ENCODE measurements at regions not wholly inside any gene's neighbourhood (a gene's known extent, or its start where the extent isn't known, plus 50 kb on each side); places are given as distances from the start of the nearest gene placed in this dataset.

GRCh38 chr21:36535618-36536241 lies 55.8 kb upstream of the CLDN14 start:
- POLR2A ChIA-PET: no interaction called here
- CTCF ChIA-PET: interaction anchor here (0.6 to 1.2 kb wide), 4 partner anchors 60 to 391 kb away, joined by 3 read pairs; no protein-coding TSS in a partner anchor
- H3K27me3 Mint-ChIP-seq (ENCODE audit: insufficient read depth, unreplicated experiment): peaks cover 3% of the 10 kb centered on the region
- H3K4me3 Mint-ChIP-seq (ENCODE audit: unreplicated experiment): no peak overlapping the region
- no TSS peak for BruUV-seq (replicated peaks)
- intact Hi-C loops (cut with micrococcal nuclease): no loop called here
- no peak for DNase-seq (ENCODE audit: unreplicated experiment)
- no peaks in the 10 kb centered on the region for H3K36me3 Mint-ChIP-seq (ENCODE audit: insufficient read depth, unreplicated experiment)
- no peak for TF ChIP-seq CTCF (IDR thresholded peaks at IDR 0.05; ENCODE audit: unreplicated experiment)
- H3K9me3 Mint-ChIP-seq (ENCODE audit: unreplicated experiment): no peaks in the 10 kb centered on the region
- H3K27ac Mint-ChIP-seq (ENCODE audit: low read depth, unreplicated experiment): no peak overlapping the region
- no peaks in the 10 kb centered on the region for H3K4me1 Mint-ChIP-seq (ENCODE audit: insufficient read depth, unreplicated experiment)

DNA sequence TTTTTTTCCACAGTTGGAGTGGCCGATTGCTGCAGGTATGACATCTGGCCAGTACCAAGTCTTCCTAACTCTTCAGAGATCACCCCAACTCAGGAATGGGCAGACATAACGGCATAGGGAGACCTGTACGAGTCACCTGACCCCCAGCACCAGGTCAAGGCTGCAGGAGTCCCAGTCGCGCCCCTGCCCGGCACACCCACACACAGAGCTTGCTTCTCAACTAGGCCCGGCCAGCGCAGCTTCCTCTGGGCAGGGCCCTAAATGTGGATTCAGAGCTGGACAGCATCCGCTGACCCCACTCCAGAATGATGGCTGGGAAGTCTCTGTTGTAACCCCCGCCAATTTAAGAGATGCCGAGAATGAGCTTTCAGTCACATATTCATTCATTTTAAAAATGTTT lies 58.8 kb upstream of the CLDN14 start:
- BruUV-seq (replicated peaks): no TSS peak
- ChIA-PET CTCF (no interaction called here), POLR2A (no interaction called here)
- Mint-ChIP-seq H3K4me1 (ENCODE audit: insufficient read depth, unreplicated experiment) (no peaks in the 10 kb centered on the region), H3K27ac (ENCODE audit: low read depth, unreplicated experiment) (no peak overlapping the region), H3K27me3 (ENCODE audit: insufficient read depth, unreplicated experiment) (peaks cover 12% of the 10 kb centered on the region), H3K4me3 (ENCODE audit: unreplicated experiment) (no peak overlapping the region), H3K36me3 (ENCODE audit: insufficient read depth, unreplicated experiment) (no peaks in the 10 kb centered on the region), H3K9me3 (ENCODE audit: unreplicated experiment) (no peaks in the 10 kb centered on the region)
- intact Hi-C loops (cut with micrococcal nuclease): no loop called here
- TF ChIP-seq CTCF (IDR thresholded peaks at IDR 0.05; ENCODE audit: unreplicated experiment): no peak
- DNase-seq (ENCODE audit: unreplicated experiment): no peak

GRCh38 chr21:36539434-36540150 lies 59.7 kb upstream of the CLDN14 start:
- CTCF ChIA-PET: interaction anchor here (1.2 kb wide), 1 partner anchor 35 kb away, joined by 3 read pairs; no protein-coding TSS in a partner anchor
- Mint-ChIP-seq H3K36me3 (ENCODE audit: insufficient read depth, unreplicated experiment) (no peaks in the 10 kb centered on the region), H3K27me3 (ENCODE audit: insufficient read depth, unreplicated experiment) (peaks cover 18% of the 10 kb centered on the region), H3K27ac (ENCODE audit: low read depth, unreplicated experiment) (no peak overlapping the region), H3K4me1 (ENCODE audit: insufficient read depth, unreplicated experiment) (no peaks in the 10 kb centered on the region), H3K9me3 (ENCODE audit: unreplicated experiment) (no peaks in the 10 kb centered on the region), H3K4me3 (ENCODE audit: unreplicated experiment) (no peak overlapping the region)
- POLR2A ChIA-PET: no interaction called here
- DNase-seq (ENCODE audit: unreplicated experiment): no peak
- TF ChIP-seq CTCF (IDR thresholded peaks at IDR 0.05; ENCODE audit: unreplicated experiment): no peak
- BruUV-seq (replicated peaks): no TSS peak
- intact Hi-C loops (cut with micrococcal nuclease): no loop called here

DNA sequence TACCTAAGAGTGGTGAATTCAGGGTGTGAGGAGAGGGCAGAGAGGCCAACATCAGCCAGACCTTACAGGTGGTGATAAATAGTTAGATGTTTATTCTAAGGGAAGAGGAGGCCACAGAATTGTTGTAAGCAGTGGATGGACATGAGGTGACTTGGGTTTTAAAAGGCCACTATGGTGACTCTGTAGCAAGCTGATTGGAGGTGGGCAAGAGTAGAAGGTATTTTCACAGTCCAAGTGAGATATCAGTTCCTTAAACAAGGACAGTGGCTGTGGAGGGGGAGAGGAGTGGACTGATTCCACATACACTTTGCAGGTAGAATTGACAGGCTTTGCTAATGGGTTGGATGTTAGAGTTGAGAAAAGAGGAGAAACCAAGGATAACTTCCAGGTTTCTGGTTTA lies 60.8 kb upstream of the CLDN14 start:
- BruUV-seq (replicated peaks): no TSS peak
- H3K9me3 Mint-ChIP-seq (ENCODE audit: unreplicated experiment): no peaks in the 10 kb centered on the region
- POLR2A ChIA-PET: no interaction called here
- peaks cover 23% of the 10 kb centered on the region for H3K27me3 Mint-ChIP-seq (ENCODE audit: insufficient read depth, unreplicated experiment)
- intact Hi-C loops (cut with micrococcal nuclease): no loop called here
- TF ChIP-seq CTCF (IDR thresholded peaks at IDR 0.05; ENCODE audit: unreplicated experiment): no peak
- DNase-seq (ENCODE audit: unreplicated experiment): no peak
- no peaks in the 10 kb centered on the region for H3K4me1 Mint-ChIP-seq (ENCODE audit: insufficient read depth, unreplicated experiment)
- H3K36me3 Mint-ChIP-seq (ENCODE audit: insufficient read depth, unreplicated experiment): no peaks in the 10 kb centered on the region
- H3K27ac Mint-ChIP-seq (ENCODE audit: low read depth, unreplicated experiment): no peak overlapping the region
- H3K4me3 Mint-ChIP-seq (ENCODE audit: unreplicated experiment): no peak overlapping the region
- CTCF ChIA-PET: interaction anchor here (1.2 kb wide), 1 partner anchor 36 kb away, joined by 3 read pairs; no protein-coding TSS in a partner anchor

Data from MCF 10A (cell line).